ENCODE measurements at regions not wholly inside any gene's neighbourhood (a gene's known extent, or its start where the extent isn't known, plus 50 kb on each side); places are given as distances from the start of the nearest gene placed in this dataset.

DNA sequence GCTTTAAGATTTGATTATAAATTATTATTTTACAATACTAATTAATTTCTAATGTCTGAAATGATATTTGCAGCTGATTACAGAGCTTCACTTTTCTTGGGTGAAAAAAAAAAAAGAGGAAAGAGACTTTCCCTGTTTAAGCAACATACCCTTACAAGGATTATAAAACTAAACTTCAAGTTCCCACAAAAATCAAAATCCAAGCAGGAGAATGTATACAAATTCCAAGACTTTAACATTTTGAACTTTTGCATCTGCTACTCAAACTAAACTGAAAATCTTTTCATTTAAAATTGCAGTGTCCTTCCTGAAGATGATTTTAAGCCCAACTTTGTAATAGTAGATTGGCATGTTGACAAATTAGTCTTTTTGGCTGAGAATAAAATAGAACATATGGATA, 742.4 kb upstream of the INTU start:
- Histone ChIP-seq H3K4me1 (ENCODE audit: control insufficient read depth, low read length) (no peaks in the 10 kb centered on the region), H3K27ac (ENCODE audit: low read depth, low read length) (no peak overlapping the region), H3F3A (ENCODE audit: control insufficient read depth, insufficient read depth) (no peaks in the 10 kb centered on the region), H3K4me2 (ENCODE audit: low read length) (no peak overlapping the region), H3K9me3 (ENCODE audit: control insufficient read depth, insufficient read depth, low read length) (0 out of 2 replicates have a peak, but pooled peaks cover 2% of the 10 kb centered on the region), H3K27me3 (ENCODE audit: control insufficient read depth, low read length) (no peaks in the 10 kb centered on the region), H3K4me3 (ENCODE audit: low read length) (no peak overlapping the region), H3K9me2 (replicated peaks; ENCODE audit: control insufficient read depth, low read length) (no peaks in the 10 kb centered on the region), H3K36me3 (ENCODE audit: control insufficient read depth, low read length) (no peaks in the 10 kb centered on the region), H4K20me1 (ENCODE audit: control insufficient read depth, insufficient read depth, low read depth, low read length) (no peaks in the 10 kb centered on the region), H3K79me2 (ENCODE audit: control insufficient read depth, low read length) (no peaks in the 10 kb centered on the region)
- TF ChIP-seq, protein P1, sequence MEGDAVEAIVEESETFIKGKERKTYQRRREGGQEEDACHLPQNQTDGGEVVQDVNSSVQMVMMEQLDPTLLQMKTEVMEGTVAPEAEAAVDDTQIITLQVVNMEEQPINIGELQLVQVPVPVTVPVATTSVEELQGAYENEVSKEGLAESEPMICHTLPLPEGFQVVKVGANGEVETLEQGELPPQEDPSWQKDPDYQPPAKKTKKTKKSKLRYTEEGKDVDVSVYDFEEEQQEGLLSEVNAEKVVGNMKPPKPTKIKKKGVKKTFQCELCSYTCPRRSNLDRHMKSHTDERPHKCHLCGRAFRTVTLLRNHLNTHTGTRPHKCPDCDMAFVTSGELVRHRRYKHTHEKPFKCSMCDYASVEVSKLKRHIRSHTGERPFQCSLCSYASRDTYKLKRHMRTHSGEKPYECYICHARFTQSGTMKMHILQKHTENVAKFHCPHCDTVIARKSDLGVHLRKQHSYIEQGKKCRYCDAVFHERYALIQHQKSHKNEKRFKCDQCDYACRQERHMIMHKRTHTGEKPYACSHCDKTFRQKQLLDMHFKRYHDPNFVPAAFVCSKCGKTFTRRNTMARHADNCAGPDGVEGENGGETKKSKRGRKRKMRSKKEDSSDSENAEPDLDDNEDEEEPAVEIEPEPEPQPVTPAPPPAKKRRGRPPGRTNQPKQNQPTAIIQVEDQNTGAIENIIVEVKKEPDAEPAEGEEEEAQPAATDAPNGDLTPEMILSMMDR (IDR thresholded peaks at IDR 0.05; ENCODE audit: low read depth, low read length, poor library complexity, severe bottlenecking), result no peak

DNA sequence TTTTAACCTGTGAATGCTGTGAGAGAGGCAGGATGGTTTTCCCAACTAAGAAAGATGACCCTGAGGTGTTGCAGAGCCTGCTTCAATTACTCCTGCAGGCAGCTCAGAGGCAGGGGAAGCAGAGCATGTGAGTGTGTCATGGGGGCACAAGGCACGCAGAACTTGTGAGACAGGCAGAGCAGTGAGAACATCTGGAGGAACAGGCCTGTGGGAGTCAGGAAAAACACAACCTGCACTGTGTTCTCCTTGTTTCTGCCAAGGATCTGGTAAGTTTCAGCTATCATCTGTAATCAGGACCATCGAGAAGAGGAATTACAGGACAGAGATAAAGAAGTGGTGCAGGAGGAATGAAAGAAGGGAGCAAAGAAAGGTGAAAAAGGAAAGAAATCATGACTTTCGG, 741.8 kb upstream of the INTU start:
- no peak for TF ChIP-seq EZH2phosphoT487 (IDR thresholded peaks at IDR 0.05; ENCODE audit: borderline replicate concordance, low read length)
- TF ChIP-seq, protein P1 (IDR thresholded peaks at IDR 0.05; ENCODE audit: low read depth, low read length, poor library complexity, severe bottlenecking), result no peak
- Histone ChIP-seq H3K4me2 (ENCODE audit: low read length) (no peak overlapping the region), H3K4me1 (ENCODE audit: control insufficient read depth, low read length) (no peaks in the 10 kb centered on the region), H3K4me3 (ENCODE audit: low read length) (no peak overlapping the region), H3F3A (ENCODE audit: control insufficient read depth, insufficient read depth) (no peaks in the 10 kb centered on the region), H3K9me2 (replicated peaks; ENCODE audit: control insufficient read depth, low read length) (no peaks in the 10 kb centered on the region), H3K79me2 (ENCODE audit: control insufficient read depth, low read length) (no peaks in the 10 kb centered on the region), H3K27me3 (ENCODE audit: control insufficient read depth, low read length) (no peaks in the 10 kb centered on the region), H3K9me3 (ENCODE audit: control insufficient read depth, insufficient read depth, low read length) (peaks cover 5% of the 10 kb centered on the region; the same call in 1 of the 2 replicates), H3K27ac (ENCODE audit: low read depth, low read length) (no peak overlapping the region), H4K20me1 (ENCODE audit: control insufficient read depth, insufficient read depth, low read depth, low read length) (no peaks in the 10 kb centered on the region), H3K36me3 (ENCODE audit: control insufficient read depth, low read length) (no peaks in the 10 kb centered on the region)

DNA sequence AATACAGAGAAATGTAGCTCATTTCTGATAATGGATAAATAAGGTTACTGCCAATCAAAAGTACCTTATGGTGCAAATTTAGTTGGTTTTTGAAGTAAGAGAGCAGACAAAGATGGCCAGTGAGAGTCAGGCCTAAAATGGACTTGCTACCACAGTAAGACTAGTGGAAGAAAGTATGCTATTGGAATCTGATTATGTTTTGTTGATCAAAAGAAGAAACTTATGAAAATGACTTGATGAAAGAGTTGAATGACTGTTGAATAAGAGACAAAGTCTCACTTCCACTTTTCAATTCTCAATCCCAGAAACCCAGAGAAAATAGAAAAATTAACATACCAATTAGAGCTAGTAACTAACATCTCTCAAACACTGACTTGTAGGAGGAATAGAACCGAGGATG, 737.8 kb upstream of the INTU start:
- Histone ChIP-seq H3K9me2 (replicated peaks; ENCODE audit: control insufficient read depth, low read length) (no peaks in the 10 kb centered on the region), H3K27me3 (ENCODE audit: control insufficient read depth, low read length) (no peaks in the 10 kb centered on the region), H3K36me3 (ENCODE audit: control insufficient read depth, low read length) (no peaks in the 10 kb centered on the region), H3K27ac (ENCODE audit: low read depth, low read length) (no peak overlapping the region), H4K20me1 (ENCODE audit: control insufficient read depth, insufficient read depth, low read depth, low read length) (no peaks in the 10 kb centered on the region), H3F3A (ENCODE audit: control insufficient read depth, insufficient read depth) (no peaks in the 10 kb centered on the region), H3K4me3 (ENCODE audit: low read length) (no peak overlapping the region), H3K9me3 (ENCODE audit: control insufficient read depth, insufficient read depth, low read length) (peaks cover 29% of the 10 kb centered on the region; the same call in 1 of the 2 replicates), H3K4me2 (ENCODE audit: low read length) (no peak overlapping the region), H3K79me2 (ENCODE audit: control insufficient read depth, low read length) (no peaks in the 10 kb centered on the region), H3K4me1 (ENCODE audit: control insufficient read depth, low read length) (no peaks in the 10 kb centered on the region)
- TF ChIP-seq, protein P1 (IDR thresholded peaks at IDR 0.05; ENCODE audit: low read depth, low read length, poor library complexity, severe bottlenecking), result no peak
- TF ChIP-seq EZH2phosphoT487 (IDR thresholded peaks at IDR 0.05; ENCODE audit: borderline replicate concordance, low read length), result no peak
